Epidermal melanocyte (primary cell): ENCODE measurements at regions not wholly inside any gene's neighbourhood (a gene's known extent, or its start where the extent isn't known, plus 50 kb on each side); places are given as distances from the start of the nearest gene placed in this dataset.

Experiments
- DNase-seq: peaks from one replicate; pipeline ENCODE4 v3.0.0; 2011; ENCODE audit warnings: low spot score; ENCODE audit not compliant: insufficient read length

DNA sequence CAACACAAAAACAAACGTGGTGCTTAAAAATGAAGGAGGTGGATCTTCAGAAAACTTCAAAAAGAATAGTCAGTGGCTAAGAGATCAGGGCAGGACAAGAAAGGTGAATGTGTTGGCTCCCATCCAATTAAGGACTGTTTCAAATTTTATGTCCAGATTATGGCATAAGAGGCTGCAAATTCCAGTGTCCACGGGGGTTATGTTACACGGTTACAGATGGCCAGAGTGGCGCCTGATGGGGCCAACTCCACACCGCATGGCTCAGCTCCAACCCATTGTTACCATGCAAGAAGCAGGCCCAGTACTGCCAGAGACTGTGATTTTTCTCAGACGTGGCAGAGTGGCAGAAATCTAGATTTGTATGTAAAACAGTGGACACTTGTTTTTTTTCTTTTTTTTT lies 168.4 kb upstream of the TENM3 start:
- DNase-seq = no peak

DNA sequence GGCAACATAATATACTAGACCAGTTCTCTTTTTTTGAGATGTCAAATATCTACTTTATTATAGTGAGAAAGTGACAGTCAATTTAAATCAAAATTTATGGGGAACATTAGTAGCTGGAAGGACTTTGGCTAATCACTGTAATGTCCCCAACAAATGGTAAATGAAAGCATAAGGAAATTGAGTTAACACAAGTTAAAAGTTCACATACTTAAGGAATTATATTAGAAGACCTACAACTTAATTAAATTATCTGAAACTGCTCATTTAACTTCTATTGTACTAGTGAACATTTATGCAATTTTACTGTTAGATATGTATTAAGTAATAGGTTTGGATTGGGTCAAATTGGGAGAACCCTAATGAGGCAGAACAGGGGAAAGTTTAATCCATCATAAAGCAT lies 160.3 kb upstream of the TENM3 start:
- DNase-seq = no peak

DNA sequence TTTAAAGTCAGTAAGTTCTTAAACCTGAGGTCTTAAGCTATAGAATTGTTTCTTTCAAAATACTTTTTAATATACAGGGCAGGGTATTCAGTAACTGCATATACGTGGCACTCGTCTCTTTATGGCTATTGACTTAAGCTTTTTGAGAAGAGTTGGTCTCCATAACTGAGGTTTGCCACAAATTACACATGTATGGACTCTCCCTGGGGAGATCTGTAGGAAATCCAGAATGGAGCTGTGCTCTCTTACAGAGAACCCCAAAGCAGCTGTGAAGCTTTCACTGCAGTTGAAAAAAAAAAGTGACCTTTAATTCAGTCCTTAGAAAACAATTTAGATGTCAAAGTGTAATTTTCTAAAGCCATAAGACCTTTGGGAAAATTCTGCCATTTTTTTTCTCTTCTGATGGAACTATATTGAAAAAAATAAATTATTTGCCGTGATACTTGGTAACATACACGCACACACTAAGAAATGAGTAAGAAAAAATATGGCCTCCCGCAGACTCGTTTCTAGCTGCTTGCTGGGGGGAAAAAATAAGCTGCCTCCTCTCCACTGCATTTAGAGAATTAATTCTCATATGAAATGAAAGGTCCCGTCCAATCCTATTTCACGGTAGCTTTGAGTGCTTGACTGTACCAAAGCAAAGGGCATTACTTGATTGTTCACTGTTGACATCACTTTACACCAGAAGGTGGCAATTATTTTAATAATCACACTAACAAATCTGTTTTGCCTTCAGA lies 159.4 kb upstream of the TENM3 start:
- no peak for DNase-seq

DNA sequence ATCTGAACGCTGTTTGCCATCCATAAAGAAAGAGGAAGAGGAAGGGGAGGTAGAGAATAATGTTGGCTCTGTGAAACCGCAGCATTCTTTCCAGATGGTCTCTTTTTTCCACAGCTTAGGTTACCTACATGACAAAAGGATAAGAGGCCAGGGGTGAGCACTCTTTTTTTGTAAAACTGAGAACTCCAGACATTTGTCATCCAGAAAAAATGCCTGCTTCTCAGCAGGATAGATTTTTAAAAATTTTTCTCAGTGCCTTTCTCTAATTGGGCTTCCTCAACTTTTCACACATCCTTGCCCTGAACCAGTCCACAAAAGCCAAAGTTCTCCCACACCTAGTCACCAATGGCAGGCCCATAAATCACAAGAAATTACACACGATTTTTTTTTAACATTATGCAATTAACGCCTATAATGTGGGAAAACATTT lies 158.1 kb upstream of the TENM3 start:
- DNase-seq = no peak

DNA sequence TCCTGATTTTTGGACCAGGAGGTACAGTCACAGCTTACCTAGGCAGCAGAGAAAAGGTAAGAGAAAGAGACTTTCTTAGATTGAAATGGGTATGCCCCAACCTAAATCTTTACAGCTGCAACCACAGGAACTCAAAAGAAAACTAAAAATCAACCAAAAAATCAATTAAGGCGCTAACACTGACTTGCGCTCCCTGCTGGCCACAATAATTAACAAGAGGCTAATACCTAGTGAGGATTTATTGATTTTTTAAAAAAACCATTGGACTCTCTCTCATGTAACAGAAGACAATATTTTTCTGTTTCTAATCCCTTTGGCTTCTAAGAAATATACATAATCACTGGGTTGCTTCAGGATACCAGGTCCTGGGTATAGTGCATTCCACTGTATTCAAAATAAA lies 153.9 kb upstream of the TENM3 start:
- DNase-seq = no peak

DNA sequence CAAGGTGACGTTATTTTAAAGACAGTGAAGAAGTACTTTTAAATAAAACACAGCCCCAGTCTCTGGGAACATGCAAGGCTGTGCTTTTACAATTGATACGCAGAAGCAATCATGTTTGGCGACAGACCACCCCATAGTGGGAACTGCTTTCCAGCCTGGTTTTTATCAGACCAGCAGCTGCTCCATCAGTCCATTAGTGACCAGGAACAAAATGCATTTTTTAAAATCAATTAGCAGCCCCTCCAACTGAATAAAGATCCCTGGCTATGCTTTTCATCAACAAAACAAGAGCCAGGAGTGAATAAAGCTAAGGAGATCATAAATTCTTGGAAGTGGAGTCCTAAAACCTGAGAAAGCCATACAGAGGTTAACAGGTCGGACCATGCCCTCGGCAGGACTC lies 153.0 kb upstream of the TENM3 start:
- DNase-seq = no peak

DNA sequence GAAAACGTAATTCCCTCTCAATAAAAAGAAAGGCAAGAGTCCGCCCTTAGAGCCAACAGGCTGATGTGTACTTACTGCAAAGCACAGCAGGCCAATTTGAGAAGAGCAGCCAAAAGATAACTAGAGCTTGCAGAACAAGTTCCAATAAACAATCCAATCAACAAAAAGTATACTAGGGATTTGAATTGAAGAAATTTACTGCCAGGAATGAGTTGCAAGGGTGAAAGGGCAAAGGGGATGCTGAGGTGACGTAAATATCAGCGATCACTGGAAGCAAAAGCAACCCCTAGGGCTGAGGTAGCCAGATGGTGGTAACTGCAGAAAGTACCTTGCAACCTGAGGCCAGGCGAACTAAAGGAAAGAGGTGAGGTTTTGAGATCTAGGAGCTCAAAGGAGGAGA lies 152.1 kb upstream of the TENM3 start:
- no peak for DNase-seq

DNA sequence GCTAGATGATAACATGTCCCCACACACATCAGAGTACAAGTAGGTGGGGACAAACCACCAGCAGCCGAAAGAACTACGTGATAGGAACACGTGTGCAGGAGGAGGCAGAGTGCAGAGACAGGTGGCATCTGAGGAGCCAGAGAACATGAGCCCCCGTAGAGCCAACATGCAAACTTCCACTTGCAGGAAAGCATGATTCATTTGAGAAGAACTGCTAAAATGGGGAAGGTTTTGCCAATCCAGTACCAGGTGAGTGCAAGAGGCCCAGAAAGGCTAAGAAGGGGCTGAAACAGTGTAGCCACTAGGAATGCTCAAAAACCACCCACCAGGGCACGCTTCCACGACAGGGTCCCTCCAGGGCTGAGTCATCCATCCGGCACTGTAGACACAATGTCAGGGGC lies 149.8 kb upstream of the TENM3 start:
- no peak for DNase-seq

DNA sequence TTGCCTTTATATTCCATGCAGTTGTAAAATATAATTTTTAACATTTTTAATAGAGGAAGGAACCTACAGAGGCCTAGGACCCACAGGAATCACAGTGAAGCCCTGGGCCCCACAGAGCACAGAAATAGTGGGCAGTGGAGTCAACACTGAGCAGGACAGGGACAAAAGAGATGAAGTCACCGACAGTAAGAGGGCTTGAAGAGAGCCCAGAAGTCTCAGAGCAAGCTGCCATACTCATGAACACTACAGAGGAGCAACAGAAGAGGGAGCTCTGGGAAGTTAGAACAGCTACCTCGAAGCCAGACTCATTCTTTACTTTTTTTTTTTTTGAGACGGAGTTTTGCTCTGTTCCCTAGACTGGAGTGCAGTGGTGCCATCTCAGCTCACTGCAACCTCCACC lies 149.3 kb upstream of the TENM3 start:
- DNase-seq = no peak

DNA sequence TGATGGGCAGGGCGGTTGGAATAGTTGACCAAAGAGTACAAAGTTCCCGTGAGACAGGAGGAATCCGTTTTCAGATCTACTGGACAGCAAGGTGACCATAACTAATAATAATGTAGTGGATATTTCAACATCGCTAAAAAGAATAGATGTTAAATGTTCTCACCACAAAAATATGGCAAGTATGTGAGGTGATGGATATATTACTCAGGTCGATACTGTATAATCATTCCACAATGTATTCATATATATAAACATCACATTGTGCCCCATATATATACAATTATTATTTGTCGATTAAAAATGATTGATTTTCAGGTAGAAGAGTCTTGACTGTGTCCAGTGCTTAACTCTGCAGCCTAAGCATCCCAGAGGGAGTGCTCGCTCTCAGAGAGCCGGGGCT lies 141.6 kb upstream of the TENM3 start:
- DNase-seq = no peak

DNA sequence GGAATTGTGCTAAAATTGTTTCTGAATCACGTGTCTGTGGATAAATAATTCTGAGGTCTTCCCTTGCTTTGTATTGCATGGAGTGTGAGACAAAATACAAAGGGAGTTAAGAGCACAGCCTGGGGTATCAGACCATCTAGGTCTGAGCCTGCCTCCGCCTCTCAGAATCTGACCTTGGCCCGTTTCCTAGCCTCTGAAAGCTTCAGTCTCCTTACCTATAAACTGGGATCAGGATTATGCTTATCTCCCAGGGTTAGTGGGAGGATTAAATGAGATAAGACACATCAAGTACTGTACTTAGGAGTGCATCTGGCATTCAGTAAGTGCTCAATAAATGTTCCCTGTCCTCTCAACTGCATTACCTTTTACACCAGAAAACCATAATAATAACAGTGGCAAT lies 140.6 kb upstream of the TENM3 start:
- DNase-seq = no peak

DNA sequence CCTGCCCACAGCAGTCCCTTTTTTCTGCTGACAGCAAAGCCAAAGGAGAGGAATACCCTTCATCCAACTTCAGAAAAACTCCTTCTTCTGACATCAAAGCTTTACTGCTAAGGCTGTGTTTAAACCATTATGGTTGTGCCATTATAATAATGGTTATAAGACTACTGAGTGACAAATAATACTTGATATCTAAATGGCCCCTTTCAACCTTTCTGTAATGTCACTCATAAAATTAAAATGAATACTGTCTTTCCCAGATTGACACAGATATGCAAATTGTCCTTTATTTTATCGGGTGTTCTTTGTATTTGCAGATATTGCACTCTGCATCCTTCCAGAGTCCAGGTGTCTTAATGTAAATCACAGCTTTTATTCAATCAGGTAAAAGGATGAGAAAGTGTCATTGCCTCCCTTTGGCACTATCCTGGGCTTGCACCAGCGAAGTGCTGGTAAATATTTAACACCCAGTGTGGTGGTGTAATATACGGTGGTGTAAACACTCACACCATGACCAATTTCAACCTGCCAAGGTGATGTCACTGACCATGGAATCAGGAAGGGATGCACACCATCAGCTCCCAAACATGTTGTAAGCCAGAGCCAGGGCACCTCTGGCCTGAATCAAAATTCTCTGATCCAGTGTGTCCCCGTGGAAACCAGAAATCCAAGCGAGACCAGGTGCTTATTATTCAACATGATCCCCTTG lies 139.4 kb upstream of the TENM3 start:
- no peak for DNase-seq

DNA sequence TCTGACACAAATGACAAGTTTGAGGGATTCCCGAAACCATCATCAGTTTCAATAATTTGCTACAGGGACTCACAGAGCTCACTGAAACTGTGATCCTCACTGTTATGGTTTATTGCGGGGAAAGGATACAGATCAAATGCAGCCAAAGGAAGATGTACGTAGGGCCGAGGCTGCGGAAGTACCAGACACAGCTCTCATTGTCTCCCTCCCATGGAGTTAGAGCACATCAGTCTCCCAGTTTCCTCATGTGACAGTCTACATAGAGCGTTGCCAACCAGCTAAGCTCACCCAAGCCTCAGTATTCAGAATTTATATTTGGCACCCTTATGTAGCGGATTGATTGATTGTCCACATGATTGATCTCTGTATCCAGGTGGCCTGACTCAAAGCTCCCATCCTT lies 137.8 kb upstream of the TENM3 start:
- peak; percentile 33 for DNase-seq

DNA sequence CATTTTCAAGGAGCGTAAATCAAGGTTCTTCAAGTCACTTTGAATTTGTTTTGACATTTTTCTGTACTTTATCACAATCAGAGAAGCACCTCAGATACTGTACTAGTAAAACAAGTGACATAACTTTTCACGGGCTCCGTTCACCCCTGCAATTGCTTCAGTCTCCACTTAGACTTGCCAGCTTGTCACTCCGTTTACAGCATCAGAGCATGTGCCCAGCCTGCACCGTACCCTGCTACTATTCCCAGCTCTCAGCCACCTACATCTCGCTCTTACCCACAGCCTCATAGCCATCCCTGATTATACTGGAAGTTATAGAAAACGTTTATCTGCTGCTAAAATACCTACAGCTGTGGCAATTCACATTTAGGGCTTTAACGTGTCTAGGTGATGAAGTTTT lies 135.3 kb upstream of the TENM3 start:
- no peak for DNase-seq

DNA sequence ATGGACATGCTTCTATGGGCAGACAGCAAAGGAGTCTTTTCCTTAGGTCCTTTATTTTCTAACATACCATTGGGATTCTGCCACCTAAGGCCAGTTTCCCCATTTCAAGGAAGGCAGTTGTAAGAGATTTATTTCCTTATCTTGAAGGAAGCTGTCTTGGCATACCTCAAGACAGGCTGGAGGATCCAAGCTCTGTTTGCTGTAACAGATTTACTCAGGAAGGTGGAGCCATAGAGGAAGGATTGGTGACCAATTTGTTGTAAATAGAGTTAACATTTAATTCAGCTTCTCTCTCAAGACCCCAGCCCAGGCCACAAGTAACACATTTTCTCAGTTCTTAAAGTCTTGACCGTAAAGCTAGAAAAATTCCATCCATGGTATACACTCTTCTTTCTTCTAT lies 131.6 kb upstream of the TENM3 start:
- no peak for DNase-seq

DNA sequence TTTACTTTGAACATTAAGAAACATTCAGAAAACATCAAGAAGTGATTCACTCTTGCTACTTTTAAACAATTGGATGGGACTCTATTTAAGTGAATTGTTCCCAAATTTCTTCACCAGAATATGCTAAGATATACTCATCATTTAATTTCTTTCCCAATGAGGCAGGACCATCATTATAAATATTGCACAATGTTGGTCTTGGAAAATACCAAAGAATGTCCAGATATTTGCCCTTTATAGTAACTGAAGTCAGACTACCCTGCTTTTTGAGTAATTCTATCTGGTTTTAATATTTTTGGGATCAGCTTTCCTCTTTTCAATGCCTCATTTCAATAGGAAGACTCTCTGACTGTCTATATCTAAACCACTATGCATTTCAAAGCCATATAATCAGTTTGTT lies 129.4 kb upstream of the TENM3 start:
- DNase-seq = no peak

DNA sequence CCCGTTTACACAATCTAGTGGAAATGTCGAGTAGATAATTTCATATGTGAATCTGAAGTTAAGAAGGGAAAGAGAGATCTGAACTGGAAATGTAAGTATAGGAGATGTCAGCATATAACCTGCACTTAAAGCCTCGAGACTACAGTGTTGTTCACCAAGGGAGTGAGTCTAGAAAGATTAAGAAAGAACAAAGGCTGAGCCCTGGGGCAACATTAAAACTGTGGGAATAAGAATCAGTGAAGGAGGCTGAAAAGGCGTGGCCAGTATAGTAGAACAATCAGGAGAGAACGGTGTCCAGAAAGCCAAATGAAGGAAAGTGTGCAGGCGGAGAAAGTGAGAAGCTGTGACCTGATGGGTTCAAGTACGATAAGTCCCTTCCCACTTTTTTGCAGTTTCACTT lies 118.8 kb upstream of the TENM3 start:
- no peak for DNase-seq

DNA sequence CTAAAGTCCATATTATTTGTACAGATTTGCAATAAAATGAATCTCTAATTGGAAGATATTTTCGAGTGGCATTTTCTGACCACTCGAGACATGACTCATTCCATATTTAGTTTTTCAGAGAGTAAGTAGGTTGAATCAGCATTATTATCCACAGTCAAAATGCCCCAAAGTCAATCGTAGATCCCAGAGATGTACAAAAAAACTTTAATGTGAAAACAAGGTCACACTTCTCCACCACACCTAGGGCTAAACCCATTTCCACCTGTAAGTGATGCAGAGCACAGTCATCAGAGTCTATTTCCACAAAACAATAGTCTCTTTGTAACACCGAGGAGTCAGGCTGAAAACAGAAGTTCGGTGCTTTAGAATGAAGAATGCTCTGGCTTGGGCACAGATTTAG lies 117.1 kb upstream of the TENM3 start:
- no peak for DNase-seq

DNA sequence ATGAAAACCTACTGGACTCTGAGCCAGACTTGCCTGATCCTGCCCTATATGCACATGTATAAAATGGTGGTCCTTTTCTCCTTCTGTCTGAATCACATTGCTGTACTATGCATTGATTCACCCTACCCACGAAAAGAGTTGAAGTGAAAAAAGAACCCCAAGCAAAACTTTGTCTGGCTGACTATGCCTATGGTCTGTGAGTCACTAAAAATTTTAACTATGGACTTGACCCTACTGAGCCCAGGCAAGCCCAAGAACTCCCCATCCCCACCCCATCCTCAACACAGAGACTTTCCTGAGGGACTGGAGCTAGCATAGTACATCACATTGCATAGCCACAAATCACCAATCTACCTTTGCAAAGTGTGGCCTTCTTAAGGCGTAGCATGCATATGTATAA lies 116.6 kb upstream of the TENM3 start:
- DNase-seq = no peak

DNA sequence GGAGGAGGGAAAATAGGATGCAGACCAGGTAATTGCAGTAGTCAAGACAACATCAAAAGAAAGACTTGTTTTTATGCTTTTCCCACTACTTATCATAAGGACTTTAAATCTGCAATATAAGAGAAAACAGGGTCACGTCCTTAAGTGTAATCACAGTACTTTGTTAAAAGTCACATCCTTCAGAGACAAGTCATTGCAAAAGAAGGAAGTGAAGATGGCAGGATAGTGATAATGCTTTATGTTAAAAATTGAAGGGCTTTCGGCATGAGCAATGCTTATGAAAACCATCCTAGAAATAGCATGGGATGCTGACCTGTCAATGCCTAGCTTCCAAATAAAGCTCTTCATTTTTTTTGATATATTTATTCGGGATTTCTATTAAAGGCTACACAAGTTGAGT lies 110.2 kb upstream of the TENM3 start:
- no peak for DNase-seq

DNA sequence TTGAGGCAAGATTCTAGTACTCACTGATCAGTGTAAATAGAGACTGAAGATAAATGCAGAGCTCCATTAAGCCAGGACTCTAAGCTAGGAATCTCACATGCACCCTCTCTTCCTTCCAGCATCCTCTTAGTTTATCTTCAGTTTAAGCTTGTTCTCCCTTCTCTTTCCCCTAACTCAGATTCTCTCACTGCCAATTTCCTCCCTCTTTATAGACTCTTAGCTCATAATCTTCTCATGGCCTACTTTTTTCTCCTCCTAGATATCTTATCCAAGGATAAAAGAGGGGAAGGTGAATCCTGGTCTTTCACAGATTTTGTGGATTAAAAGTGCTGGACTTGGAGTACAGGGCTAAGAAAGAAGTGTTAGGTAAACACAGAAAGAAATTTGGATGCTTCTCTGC lies 108.9 kb upstream of the TENM3 start:
- no peak for DNase-seq

DNA sequence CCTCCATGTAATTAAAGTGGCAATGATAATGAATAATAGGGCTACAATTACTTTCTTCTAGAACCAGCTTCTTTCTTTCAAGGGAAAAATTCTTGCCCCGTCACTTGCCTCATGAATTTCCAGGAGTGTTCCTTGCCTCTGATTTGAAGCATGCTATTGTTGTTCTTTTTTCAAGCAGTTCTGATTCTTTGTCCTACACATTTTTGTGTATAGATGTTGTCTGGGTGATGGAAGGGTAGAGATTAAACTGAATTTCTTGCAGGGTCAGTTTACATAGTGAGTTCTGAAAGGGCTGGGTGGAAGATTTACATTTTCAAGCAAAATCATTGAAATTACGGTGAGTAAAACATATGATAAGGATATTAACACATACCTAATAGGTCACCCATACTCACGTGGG lies 107.0 kb upstream of the TENM3 start:
- no peak for DNase-seq

DNA sequence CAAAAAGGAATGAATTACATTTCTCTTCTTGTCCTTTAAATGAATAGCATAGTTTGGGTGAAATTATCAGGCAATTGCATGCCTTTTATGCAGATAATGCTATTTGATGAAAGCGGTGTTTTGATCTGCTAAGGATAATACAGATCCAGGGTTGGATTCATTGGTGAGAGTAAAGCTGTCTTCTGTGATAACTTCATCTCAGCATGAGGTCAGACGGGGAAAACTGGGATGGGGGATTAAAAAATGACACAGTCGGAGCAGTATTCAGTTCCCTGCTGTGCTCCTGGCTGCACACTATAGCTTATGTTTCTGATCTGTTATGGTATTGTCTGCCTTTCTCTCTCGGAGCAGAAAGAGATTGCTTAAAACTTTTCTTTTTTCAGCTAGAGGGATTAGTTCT lies 105.9 kb upstream of the TENM3 start:
- no peak for DNase-seq
